Testis (tissue), 2 donors: ENCODE measurements at regions not wholly inside any gene's neighbourhood (a gene's known extent, or its start where the extent isn't known, plus 50 kb on each side); places are given as distances from the start of the nearest gene placed in this dataset.

Source experiments
- CTCF ChIP-seq, 3 experiments: fragments of 450-650 bp in 2 of 3; fragments of 200-600 bp in 1 of 3; sonication (generic) in 1 of 3; IDR thresholded peaks; one replicate each; pipeline ENCODE4 v1.5.1; 2016 to 2019; ENCODE audit warnings: antibody characterized with exemption in 3 of 3, mild to moderate bottlenecking in 2 of 3, moderate library complexity in 1 of 3
- POLR2A ChIP-seq: fragments of 450-650 bp; IDR thresholded peaks from one replicate; pipeline ENCODE4 v1.6.1; 2017; ENCODE audit warnings: antibody characterized with exemption, mild to moderate bottlenecking, moderate library complexity

GRCh38 chr7:136509466-136509865 is 359.0 kb upstream of the CHRM2 start:
- TF ChIP-seq CTCF (IDR thresholded peaks at IDR 0.05) (no peak), POLR2A (no peak)
